HCT116 (cell line): ENCODE measurements at regions not wholly inside any gene's neighbourhood (a gene's known extent, or its start where the extent isn't known, plus 50 kb on each side); places are given as distances from the start of the nearest gene placed in this dataset.

Experiments used
- ATAC-seq: fragments of 200-7000 bp; cut with Tn5 transposase; 2 replicates; pipeline ENCODE4 v1.9.1; 2020; ENCODE audit warnings: mild to moderate bottlenecking, moderate library complexity
- BruUV-seq: library from RNA; stranded (reverse); fragments of 400-500 nt; replicated peaks from 2 replicates; lab custom pipeline; 2021; lab: Mats Ljungman, UMichigan
- CTCF ChIA-PET: fragments of 300-600 bp; sonication (Branson Sonifier 250); formaldehyde crosslinking; loops from one replicate; lab custom pipeline; 2021; ENCODE audit warnings: antibody characterized with exemption; lab: Charles Lee
- POLR2A ChIA-PET: fragments of 300-600, 350-600 bp; sonication (Branson Sonifier 250); formaldehyde crosslinking; loops from one replicate; lab custom pipeline; 2021; ENCODE audit warnings: antibody characterized with exemption; lab: Charles Lee
- RAD21 ChIA-PET, 2 experiments: fragments of 300-600 bp; sonication (Branson Sonifier 250); formaldehyde crosslinking; loops; one replicate each; lab custom pipeline; 2023; ENCODE audit warnings: low total read pairs in 2 of 2; ENCODE audit not compliant: uncharacterized antibody in 2 of 2, unreplicated experiment in 2 of 2, low non-redundant PET in 1 of 2; lab: Charles Lee
- DNase-seq: peaks from one replicate; pipeline ENCODE4 v3.0.0-alpha.2; 2010; ENCODE audit warnings: low read depth, low spot score
- H2AFZ ChIP-seq: fragments of 200-600 bp; shearing (Covaris generic), sonication (generic); 2 replicates; pipeline ENCODE4 v1.6.1; 2017; ENCODE audit warnings: low read depth, mixed run types, mixed read lengths, antibody characterized with exemption, low read length; ENCODE audit not compliant: poor library complexity, severe bottlenecking
- H3K27ac ChIP-seq: 2 replicates; pipeline ENCODE4 v1.5.1; 2012; ENCODE audit warnings: low read depth, low read length
- H3K27me3 ChIP-seq: fragments of 200-600 bp; sonication (generic); 2 replicates; pipeline ENCODE4 v1.6.1; 2016; ENCODE audit warnings: mixed run types, low read length, mixed read lengths; ENCODE audit not compliant: insufficient read depth
- H3K36me3 ChIP-seq, 2 experiments: fragments of 200-500 bp in 1 of 2; fragments of 200-600 bp in 1 of 2; sonication (Bioruptor generic) in 1 of 2; sonication (generic) in 1 of 2; 2 replicates each; pipeline versions ENCODE4 v1.5.1 to v1.6.1; 2014 to 2016; ENCODE audit warnings: low read length in 2 of 2, inconsistent platforms in 1 of 2, mixed read lengths in 1 of 2, mixed run types in 1 of 2; ENCODE audit not compliant: insufficient read depth in 2 of 2, control insufficient read depth in 1 of 2
- H3K4me1 ChIP-seq, 2 experiments: fragments of 200-600 bp in 1 of 2; sonication (generic) in 1 of 2; 2 replicates each; pipeline versions ENCODE4 v1.5.1 to v1.6.1; 2012 to 2017; ENCODE audit warnings: low read length in 2 of 2, inconsistent platforms in 1 of 2, mild to moderate bottlenecking in 1 of 2, mixed read lengths in 1 of 2, mixed run types in 1 of 2, moderate library complexity in 1 of 2; ENCODE audit not compliant: insufficient read depth in 2 of 2, control insufficient read depth in 1 of 2
- H3K4me2 ChIP-seq: fragments of 200-600 bp; sonication (generic); 2 replicates; pipeline ENCODE4 v1.6.1; 2017; ENCODE audit warnings: mixed run types, low read length, mixed read lengths
- H3K4me3 ChIP-seq, 2 experiments: fragments of 200-600 bp in 1 of 2; sonication (generic) in 1 of 2; replicated peaks in 1 of 2; 2 replicates each; pipeline ENCODE4 v1.5.1; 2011 to 2016; ENCODE audit warnings: low read length in 2 of 2, control low read depth in 1 of 2, low read depth in 1 of 2, mild to moderate bottlenecking in 1 of 2, mixed read lengths in 1 of 2, mixed run types in 1 of 2
- H3K79me2 ChIP-seq: fragments of 200-600 bp; sonication (generic); 2 replicates; pipeline ENCODE4 v1.6.1; 2017; ENCODE audit warnings: mild to moderate bottlenecking, mixed run types, low read length, moderate library complexity, mixed read lengths; ENCODE audit not compliant: insufficient read depth
- H3K9ac ChIP-seq: fragments of 200-600 bp; sonication (generic); 2 replicates; pipeline ENCODE4 v1.6.1; 2016; ENCODE audit warnings: low read length, mixed read lengths
- H3K9me2 ChIP-seq: fragments of 200-600 bp; sonication (generic), shearing (Covaris generic); 2 replicates; pipeline ENCODE4 v1.6.1; 2017; ENCODE audit warnings: mixed run types, mild to moderate bottlenecking, moderate library complexity; ENCODE audit not compliant: insufficient read depth
- H3K9me3 ChIP-seq, 2 experiments: fragments of 200-500 bp in 1 of 2; fragments of 200-600 bp in 1 of 2; sonication (Bioruptor generic) in 1 of 2; sonication (generic) in 1 of 2; 2 replicates each; pipeline ENCODE4 v1.6.1; 2014 to 2017; ENCODE audit warnings: low read length in 2 of 2, mixed read lengths in 2 of 2, inconsistent platforms in 1 of 2, low read depth in 1 of 2, mild to moderate bottlenecking in 1 of 2, mixed run types in 1 of 2, moderate library complexity in 1 of 2; ENCODE audit not compliant: control insufficient read depth in 1 of 2, insufficient read depth in 1 of 2
- H4K20me1 ChIP-seq: fragments of 200-600 bp; sonication (generic), shearing (Covaris generic); 2 replicates; pipeline ENCODE4 v1.6.1; 2017; ENCODE audit warnings: mixed run types, mild to moderate bottlenecking, moderate library complexity; ENCODE audit not compliant: insufficient read depth
- EGR1 ChIP-seq: IDR thresholded peaks from 2 replicates; pipeline ENCODE4 v1.6.1; 2012; ENCODE audit warnings: low read depth
- EZH2phosphoT487 ChIP-seq: fragments of 200-600 bp; IDR thresholded peaks from 2 replicates; pipeline ENCODE4 v1.6.1; 2018; ENCODE audit warnings: antibody characterized with exemption, borderline replicate concordance
- JUND ChIP-seq: IDR thresholded peaks from 2 replicates; pipeline ENCODE4 v1.6.1; 2012
- POLR2A ChIP-seq: IDR thresholded peaks from 2 replicates; pipeline ENCODE4 v1.7.0; 2011; ENCODE audit warnings: borderline replicate concordance; ENCODE audit not compliant: insufficient read depth, insufficient read length; ENCODE audit errors: extremely low read depth
- POLR2AphosphoS5 ChIP-seq: IDR thresholded peaks from 2 replicates; pipeline ENCODE4 v1.6.1; 2011; ENCODE audit warnings: mild to moderate bottlenecking, low read depth, low read length, moderate library complexity
- SP1 ChIP-seq: IDR thresholded peaks from 2 replicates; pipeline ENCODE4 v1.6.1; 2012; ENCODE audit warnings: low read depth
- SRF ChIP-seq: IDR thresholded peaks from 2 replicates; pipeline ENCODE4 v1.6.1; 2012; ENCODE audit warnings: low read depth
- TCF7L2 ChIP-seq: IDR thresholded peaks from 2 replicates; pipeline ENCODE4 v1.7.0; 2011; ENCODE audit warnings: borderline replicate concordance, inconsistent platforms; ENCODE audit not compliant: insufficient read depth, insufficient read length; ENCODE audit errors: extremely low read depth
- YY1 ChIP-seq: IDR thresholded peaks from 2 replicates; pipeline ENCODE4 v1.6.1; 2011; ENCODE audit warnings: low read length, low read depth, moderate library complexity, mild to moderate bottlenecking; ENCODE audit not compliant: insufficient replicate concordance; ENCODE audit errors: extremely low read depth
- intact Hi-C: fragments of 100-400 bp; cut with micrococcal nuclease; formaldehyde crosslinking; loops from 2 replicates; pipeline ENCODE4 v1.10.0; 2022
- TF ChIP-seq, protein P1 (sequence below): IDR thresholded peaks from 2 replicates; pipeline ENCODE4 v1.6.1; 2012
- TF ChIP-seq, protein P2 (sequence below): IDR thresholded peaks from 2 replicates; pipeline ENCODE4 v1.6.1; 2012; ENCODE audit warnings: low read depth

DNA sequence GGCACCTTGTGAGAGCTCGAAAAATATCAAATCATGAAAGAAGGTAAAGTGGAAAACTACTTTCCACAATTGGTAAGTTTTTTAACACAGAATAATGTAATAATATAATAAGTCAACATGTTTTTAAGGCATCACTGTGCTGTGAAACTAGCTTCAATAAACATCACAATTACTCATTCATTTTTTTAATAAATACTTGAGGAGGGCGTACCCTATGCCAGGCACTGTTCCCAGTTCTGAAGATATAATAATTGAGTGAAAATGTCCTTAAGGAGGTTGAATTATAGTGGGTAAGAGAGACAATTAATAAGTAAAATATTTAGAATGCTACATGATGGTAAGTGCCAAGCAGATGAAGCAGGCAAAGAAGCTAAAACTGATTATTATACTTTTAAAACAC, 381.4 kb downstream of the ELAVL2 start:
- peaks cover 0 to 10% of the 10 kb centered on the region in 2 experiments; a peak in 2 of 4 replicates for H3K9me3 ChIP-seq
- no TSS peak for BruUV-seq
- H2AFZ ChIP-seq = no peak overlapping the region
- TF ChIP-seq, protein P1, sequence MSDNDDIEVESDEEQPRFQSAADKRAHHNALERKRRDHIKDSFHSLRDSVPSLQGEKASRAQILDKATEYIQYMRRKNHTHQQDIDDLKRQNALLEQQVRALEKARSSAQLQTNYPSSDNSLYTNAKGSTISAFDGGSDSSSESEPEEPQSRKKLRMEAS = no peak
- TF ChIP-seq SRF (no peak), JUND (no peak), EGR1 (no peak), POLR2A (no peak), SP1 (no peak), TCF7L2 (no peak), EZH2phosphoT487 (no peak), POLR2AphosphoS5 (no peak), YY1 (no peak)
- TF ChIP-seq, protein P2, sequence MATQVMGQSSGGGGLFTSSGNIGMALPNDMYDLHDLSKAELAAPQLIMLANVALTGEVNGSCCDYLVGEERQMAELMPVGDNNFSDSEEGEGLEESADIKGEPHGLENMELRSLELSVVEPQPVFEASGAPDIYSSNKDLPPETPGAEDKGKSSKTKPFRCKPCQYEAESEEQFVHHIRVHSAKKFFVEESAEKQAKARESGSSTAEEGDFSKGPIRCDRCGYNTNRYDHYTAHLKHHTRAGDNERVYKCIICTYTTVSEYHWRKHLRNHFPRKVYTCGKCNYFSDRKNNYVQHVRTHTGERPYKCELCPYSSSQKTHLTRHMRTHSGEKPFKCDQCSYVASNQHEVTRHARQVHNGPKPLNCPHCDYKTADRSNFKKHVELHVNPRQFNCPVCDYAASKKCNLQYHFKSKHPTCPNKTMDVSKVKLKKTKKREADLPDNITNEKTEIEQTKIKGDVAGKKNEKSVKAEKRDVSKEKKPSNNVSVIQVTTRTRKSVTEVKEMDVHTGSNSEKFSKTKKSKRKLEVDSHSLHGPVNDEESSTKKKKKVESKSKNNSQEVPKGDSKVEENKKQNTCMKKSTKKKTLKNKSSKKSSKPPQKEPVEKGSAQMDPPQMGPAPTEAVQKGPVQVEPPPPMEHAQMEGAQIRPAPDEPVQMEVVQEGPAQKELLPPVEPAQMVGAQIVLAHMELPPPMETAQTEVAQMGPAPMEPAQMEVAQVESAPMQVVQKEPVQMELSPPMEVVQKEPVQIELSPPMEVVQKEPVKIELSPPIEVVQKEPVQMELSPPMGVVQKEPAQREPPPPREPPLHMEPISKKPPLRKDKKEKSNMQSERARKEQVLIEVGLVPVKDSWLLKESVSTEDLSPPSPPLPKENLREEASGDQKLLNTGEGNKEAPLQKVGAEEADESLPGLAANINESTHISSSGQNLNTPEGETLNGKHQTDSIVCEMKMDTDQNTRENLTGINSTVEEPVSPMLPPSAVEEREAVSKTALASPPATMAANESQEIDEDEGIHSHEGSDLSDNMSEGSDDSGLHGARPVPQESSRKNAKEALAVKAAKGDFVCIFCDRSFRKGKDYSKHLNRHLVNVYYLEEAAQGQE = no peak
- H3K27ac ChIP-seq = no peak overlapping the region
- H3K4me1 ChIP-seq = no peaks in the 10 kb centered on the region
- intact Hi-C loops = no loop called here
- ChIA-PET RAD21 (no interaction called here), POLR2A (no interaction called here), CTCF (no interaction called here)
- H3K36me3 ChIP-seq = no peaks in the 10 kb centered on the region
- no peaks in the 10 kb centered on the region for H3K79me2 ChIP-seq
- no peaks in the 10 kb centered on the region for H3K9me2 ChIP-seq
- no peak overlapping the region for H3K4me3 ChIP-seq
- H3K27me3 ChIP-seq = no peaks in the 10 kb centered on the region
- H3K9ac ChIP-seq = no peak overlapping the region
- DNase-seq = no peak
- H4K20me1 ChIP-seq = no peaks in the 10 kb centered on the region
- no peak for ATAC-seq
- H3K4me2 ChIP-seq = no peak overlapping the region
